ENCODE measurements at regions not wholly inside any gene's neighbourhood (a gene's known extent, or its start where the extent isn't known, plus 50 kb on each side); places are given as distances from the start of the nearest gene placed in this dataset.

DNA sequence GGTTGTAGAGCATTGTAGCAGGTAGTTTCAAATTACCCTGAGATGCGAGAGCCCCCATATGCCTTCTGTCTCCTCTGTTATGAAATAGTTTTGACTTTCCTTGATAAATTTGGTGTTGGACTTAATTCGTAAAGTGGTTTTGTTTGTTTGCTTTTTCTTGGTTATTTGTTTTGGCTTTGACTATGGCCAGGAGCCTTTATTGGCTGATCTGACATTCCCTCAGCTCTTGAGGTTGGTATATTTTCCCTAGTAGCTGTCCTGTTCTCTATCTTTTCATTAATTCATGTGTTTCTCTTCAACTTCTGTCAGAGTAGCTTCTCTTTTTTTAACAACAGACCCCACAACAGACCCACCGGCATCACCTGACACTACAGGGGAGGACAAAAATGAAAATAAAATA, 457.4 kb upstream of the MANEA start:
- WGBS: 63% methylated on average over 3 of the region's 3 CpGs
- H3K4me1 ChIP-seq (replicated peaks): no peaks in the 10 kb centered on the region
- intact Hi-C loops (cut with DNase I): no loop called here
- H3K27me3 ChIP-seq (replicated peaks; ENCODE audit: insufficient read depth): no peaks in the 10 kb centered on the region
- H3K4me3 ChIP-seq: no peak overlapping the region
- no peak overlapping the region for H3K27ac ChIP-seq
- no peak for TF ChIP-seq POLR2AphosphoS5 (IDR thresholded peaks at IDR 0.05)
- no peak for TF ChIP-seq POLR2A (IDR thresholded peaks at IDR 0.05)
- TF ChIP-seq, protein P1, sequence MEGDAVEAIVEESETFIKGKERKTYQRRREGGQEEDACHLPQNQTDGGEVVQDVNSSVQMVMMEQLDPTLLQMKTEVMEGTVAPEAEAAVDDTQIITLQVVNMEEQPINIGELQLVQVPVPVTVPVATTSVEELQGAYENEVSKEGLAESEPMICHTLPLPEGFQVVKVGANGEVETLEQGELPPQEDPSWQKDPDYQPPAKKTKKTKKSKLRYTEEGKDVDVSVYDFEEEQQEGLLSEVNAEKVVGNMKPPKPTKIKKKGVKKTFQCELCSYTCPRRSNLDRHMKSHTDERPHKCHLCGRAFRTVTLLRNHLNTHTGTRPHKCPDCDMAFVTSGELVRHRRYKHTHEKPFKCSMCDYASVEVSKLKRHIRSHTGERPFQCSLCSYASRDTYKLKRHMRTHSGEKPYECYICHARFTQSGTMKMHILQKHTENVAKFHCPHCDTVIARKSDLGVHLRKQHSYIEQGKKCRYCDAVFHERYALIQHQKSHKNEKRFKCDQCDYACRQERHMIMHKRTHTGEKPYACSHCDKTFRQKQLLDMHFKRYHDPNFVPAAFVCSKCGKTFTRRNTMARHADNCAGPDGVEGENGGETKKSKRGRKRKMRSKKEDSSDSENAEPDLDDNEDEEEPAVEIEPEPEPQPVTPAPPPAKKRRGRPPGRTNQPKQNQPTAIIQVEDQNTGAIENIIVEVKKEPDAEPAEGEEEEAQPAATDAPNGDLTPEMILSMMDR (IDR thresholded peaks at IDR 0.05): no peak
- H3K9me3 ChIP-seq: no peaks in the 10 kb centered on the region
- no peaks in the 10 kb centered on the region for H3K36me3 ChIP-seq
- DNase-seq (ENCODE audit: low spot score): no peak

DNA sequence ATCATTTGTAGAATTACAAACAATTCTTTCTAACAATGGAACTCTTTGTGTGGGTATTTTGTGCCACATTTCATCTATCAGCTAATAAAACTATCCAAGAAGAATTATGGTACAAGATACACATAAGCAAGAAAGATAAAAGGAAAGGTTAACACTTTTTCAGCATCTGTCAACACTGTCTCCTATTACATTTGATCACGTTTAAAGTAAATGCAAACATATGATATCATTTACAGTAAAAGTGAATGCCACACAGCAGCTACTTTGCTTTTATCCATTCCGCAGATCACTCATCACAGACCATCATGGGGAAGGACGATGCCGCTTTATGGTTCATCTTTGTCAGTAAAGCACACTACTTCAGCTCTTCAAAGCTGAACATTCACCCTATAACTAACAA, 456.4 kb upstream of the MANEA start:
- no peak overlapping the region for H3K4me3 ChIP-seq
- no peak overlapping the region for H3K27ac ChIP-seq
- no peaks in the 10 kb centered on the region for H3K4me1 ChIP-seq (replicated peaks)
- intact Hi-C loops (cut with DNase I): no loop called here
- no peak for DNase-seq (ENCODE audit: low spot score)
- H3K9me3 ChIP-seq: no peaks in the 10 kb centered on the region
- no peaks in the 10 kb centered on the region for H3K36me3 ChIP-seq
- TF ChIP-seq, protein P1 (IDR thresholded peaks at IDR 0.05): no peak
- TF ChIP-seq POLR2A (IDR thresholded peaks at IDR 0.05) (no peak), POLR2AphosphoS5 (IDR thresholded peaks at IDR 0.05) (no peak)
- WGBS: 32% methylated on average over 4 of the region's 4 CpGs
- H3K27me3 ChIP-seq (replicated peaks; ENCODE audit: insufficient read depth): no peaks in the 10 kb centered on the region

DNA sequence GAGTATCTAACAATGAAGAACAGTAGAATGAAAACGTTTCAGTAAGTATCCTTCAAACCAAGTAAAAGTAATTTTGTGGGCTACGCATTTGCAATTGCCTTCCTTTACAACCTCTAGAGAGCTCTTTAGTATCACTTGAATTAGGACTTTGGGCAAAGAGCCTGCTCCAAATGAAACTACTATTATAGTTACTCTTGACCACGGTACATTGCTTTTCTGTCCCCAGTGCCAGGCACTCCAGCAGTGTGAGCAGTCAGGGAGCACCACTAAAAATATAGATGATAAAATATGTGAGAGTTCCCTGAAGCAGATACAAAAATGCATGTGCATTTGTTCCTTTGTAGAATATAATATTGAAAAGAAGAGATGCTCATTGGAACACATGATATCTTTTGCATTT, 450.1 kb upstream of the MANEA start:
- intact Hi-C loops (cut with DNase I): no loop called here
- TF ChIP-seq POLR2A (IDR thresholded peaks at IDR 0.05) (no peak), POLR2AphosphoS5 (IDR thresholded peaks at IDR 0.05) (no peak)
- TF ChIP-seq, protein P1 (IDR thresholded peaks at IDR 0.05): no peak
- Histone ChIP-seq H3K4me3 (no peak overlapping the region), H3K9me3 (no peaks in the 10 kb centered on the region), H3K27ac (no peak overlapping the region), H3K36me3 (no peaks in the 10 kb centered on the region), H3K4me1 (replicated peaks) (no peaks in the 10 kb centered on the region), H3K27me3 (replicated peaks; ENCODE audit: insufficient read depth) (no peaks in the 10 kb centered on the region)
- 81% methylated on average over 3 of the region's 3 CpGs for WGBS
- DNase-seq (ENCODE audit: low spot score): no peak

DNA sequence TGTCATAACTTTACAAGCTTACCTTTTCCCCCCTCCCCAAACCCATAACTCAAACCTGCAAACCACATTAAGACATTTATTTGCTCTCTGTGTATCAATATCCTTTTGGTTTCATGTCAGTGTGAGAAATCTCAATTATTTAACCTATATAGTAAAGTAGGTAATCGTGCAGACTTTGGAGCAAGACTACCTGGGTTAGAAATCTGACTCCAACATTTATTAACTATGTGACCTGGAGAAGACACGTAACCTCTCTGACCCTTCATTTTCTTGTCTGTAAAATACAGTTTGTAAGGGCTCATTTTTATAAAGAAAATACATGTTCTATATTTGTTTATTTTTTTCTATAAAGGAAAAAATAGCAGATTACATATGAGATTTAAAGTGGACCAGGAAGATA, 448.9 kb upstream of the MANEA start:
- H3K4me3 ChIP-seq: no peak overlapping the region
- no peak for DNase-seq (ENCODE audit: low spot score)
- no peaks in the 10 kb centered on the region for H3K27me3 ChIP-seq (replicated peaks; ENCODE audit: insufficient read depth)
- TF ChIP-seq POLR2A (IDR thresholded peaks at IDR 0.05) (no peak), POLR2AphosphoS5 (IDR thresholded peaks at IDR 0.05) (no peak)
- TF ChIP-seq, protein P1 (IDR thresholded peaks at IDR 0.05): no peak
- intact Hi-C loops (cut with DNase I): no loop called here
- H3K4me1 ChIP-seq (replicated peaks): no peaks in the 10 kb centered on the region
- no peaks in the 10 kb centered on the region for H3K36me3 ChIP-seq
- no peaks in the 10 kb centered on the region for H3K9me3 ChIP-seq
- no peak overlapping the region for H3K27ac ChIP-seq
- 57% methylated on average over 2 of the region's 2 CpGs for WGBS

DNA sequence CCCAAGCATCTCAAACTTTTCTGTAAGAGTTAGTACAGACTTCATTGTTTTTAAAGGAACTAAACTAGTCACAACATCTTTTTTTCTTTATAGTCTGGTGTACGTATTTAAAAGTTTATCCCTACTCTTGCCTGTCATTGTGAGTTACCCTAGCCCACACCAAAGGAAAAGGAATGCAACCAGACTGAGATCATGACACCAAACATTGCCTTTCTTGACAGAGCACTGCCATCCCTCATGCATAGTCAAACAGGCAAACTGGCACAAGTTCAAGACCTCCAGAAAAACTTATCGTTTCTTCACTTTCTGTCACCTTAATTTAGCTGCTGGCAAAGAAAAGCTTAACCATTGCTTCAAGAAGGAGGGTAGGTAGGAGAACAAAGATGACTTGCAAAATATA, 448.4 kb upstream of the MANEA start:
- 31% methylated on average over 2 of the region's 2 CpGs for WGBS
- Histone ChIP-seq H3K27me3 (replicated peaks; ENCODE audit: insufficient read depth) (no peaks in the 10 kb centered on the region), H3K27ac (no peak overlapping the region), H3K4me3 (no peak overlapping the region), H3K36me3 (no peaks in the 10 kb centered on the region), H3K4me1 (replicated peaks) (no peaks in the 10 kb centered on the region), H3K9me3 (no peaks in the 10 kb centered on the region)
- intact Hi-C loops (cut with DNase I): no loop called here
- no peak for DNase-seq (ENCODE audit: low spot score)
- no peak for TF ChIP-seq POLR2AphosphoS5 (IDR thresholded peaks at IDR 0.05)
- TF ChIP-seq, protein P1 (IDR thresholded peaks at IDR 0.05): no peak
- no peak for TF ChIP-seq POLR2A (IDR thresholded peaks at IDR 0.05)

All from prostate gland (tissue), 2 donors.